IPS-NIHi7 (cell line): ENCODE measurements at regions not wholly inside any gene's neighbourhood (a gene's known extent, or its start where the extent isn't known, plus 50 kb on each side); places are given as distances from the start of the nearest gene placed in this dataset.

Source experiments
- DNase-seq: peaks from one replicate; pipeline ENCODE4 v3.0.0; 2012; ENCODE audit warnings: mixed read lengths; ENCODE audit errors: extremely low spot score

DNA sequence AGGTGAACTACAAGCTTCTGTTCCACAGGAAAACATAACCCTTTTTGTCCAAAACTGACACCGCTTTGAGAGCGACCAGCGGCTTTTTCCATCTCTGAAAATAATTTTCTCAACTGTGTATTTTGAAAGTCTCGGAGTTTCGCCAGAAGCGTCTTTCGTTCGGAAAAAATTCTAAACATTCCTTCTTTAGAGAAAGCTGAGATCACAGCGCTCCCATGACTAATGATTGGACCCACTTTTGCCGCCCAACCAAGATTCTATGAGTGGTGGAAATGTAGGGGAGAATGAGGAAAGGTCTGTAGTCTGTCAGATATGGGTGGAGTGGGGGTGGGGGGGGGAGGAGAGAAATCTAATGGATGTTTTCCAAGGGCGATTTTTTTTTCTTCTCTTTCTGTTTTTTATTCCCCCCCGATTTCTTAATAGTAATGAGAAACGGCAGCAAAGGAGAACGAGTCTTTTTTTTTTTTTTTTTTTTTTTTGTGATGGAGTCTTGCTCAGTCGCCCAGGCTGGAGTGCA lies 189.3 kb downstream of the TRIM27 start:
- DNase-seq: no peak

DNA sequence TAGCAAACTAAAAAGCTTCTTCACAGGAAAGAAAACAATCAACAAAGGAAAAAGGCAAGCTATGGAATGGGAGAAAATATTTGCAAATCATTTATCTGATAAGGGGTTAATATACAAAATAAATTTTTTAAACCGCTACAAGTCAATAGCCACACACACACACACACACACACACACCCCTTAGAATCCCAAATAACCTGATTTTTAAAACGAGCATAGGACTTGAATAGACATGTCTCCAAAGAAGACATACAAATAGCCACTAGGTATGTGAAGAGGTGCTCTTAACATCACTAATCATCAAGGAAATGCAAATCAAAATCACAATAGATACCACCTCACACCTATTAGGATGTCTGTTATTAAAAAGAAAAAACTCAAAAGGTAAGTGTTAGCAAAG lies 187.7 kb downstream of the TRIM27 start:
- DNase-seq: no peak

DNA sequence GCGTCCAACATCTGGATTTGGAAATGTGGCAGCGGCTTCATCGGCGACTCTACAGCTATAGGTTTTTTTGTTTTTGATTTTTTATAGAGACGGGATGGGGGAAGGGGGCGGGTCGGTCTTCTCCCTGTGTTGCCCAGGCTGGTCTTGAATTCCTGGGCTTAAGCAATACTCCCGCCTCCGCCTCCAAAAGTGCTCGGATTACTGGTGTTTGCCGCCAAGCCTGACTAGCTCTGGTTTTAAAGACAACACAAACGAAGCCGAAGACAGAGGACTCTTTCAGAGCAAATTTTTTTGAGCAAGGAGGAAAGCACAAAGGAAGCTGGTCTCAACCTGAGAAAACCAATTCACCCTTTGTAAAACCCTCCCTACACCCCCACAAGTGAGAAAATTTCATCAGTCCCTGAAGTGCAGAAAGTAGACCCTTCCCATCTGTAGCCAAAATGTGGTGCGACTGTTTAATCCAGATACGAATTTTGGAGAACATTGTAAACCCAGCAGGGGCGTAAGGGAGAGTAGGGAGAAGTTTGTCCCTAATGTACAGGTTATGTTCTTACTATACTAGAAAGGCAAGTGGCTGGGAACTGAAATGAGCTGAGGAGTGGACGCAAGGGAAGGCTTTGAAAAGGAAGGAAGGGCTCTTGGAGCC lies 185.9 kb downstream of the TRIM27 start:
- no peak for DNase-seq

DNA sequence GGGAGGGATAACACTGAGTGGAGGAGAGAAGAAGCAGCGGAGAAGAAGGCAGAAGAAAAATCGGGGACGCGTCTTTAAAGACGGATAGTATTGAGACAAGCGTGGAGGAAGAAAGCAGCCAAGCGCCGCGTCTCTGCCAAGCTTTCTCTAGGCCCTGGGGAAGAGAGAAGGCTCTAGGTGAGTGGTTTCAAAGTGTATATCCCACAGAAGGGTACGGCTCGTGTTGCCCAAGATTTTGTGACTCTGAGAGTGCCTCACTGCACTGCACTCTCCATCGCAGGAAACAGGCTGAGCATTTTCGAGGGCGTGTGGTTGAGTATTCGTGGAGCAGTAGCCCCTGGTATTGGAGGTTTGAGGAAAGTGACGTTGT lies 185.4 kb downstream of the TRIM27 start:
- no peak for DNase-seq

DNA sequence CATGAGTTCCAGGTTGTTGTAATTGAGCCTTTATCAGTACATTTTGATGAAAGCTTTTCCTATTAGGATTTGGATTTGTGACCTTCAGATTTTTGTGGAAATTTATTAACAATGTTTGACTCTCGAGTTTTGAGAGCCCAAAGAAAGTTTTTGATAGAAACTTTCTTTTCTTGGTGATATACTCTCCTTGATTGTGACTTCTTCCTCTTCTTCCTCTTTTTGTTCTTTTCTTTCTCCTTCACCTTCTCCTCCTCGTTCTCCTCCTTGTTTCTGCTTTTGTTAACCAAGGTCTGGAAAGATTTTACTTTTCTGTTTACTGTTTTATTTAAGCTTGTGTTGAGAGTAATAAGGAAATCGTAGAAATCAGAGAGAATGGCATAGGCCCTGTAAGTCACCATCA lies 182.4 kb downstream of the TRIM27 start:
- no peak for DNase-seq

DNA sequence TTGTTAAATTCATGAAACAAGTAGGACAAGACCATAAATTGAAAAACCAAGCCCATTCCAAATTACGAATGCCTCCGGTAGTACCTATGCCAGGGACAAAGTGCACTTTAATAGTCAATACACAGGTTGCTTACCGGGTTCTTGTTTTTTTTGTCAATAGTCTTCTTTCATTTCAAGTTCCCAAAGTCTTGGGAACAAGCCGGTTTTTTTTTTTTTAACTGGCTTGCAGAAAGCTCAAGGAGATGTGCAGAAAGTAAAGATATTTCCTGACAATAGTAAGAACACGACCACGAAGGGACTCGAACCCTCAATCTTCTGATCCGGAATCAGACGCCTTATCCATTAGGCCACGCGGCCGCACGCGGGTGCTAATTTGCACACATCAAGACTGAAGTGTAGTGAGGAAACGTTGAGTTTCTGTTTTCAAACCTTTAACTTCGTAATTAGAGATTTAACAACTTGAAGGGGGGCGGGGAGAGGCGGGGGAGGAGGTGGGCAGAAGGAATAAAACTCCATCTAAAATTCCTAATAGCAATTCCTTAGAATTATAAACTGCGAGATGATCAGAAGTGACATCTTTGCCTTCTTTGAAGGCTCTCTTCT lies 181.0 kb downstream of the TRIM27 start:
- DNase-seq: no peak

DNA sequence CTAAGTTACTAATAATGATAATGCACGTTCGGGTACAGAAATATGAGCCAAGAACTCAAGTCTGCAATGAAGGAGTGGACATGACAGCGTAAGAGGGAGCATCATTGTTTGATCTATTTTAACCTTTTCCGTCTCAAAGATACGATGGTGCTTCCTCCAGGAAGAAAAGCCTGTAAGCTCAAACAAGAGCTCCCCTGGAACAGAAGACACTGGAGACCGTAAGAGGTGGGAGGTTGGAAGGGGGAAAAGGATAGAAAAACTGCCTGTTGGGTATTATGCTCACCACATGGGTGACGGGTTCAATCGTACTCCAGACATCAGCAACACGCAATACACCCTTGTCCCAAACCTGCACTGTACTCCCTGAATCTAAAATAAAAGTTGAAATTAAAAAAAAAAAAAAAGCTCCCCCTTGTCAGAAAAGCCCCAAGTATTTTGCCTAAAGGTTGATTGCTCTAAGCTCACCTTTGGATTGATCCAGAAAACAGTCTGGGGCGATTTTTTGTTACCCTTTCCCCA lies 180.5 kb downstream of the TRIM27 start:
- no peak for DNase-seq

DNA sequence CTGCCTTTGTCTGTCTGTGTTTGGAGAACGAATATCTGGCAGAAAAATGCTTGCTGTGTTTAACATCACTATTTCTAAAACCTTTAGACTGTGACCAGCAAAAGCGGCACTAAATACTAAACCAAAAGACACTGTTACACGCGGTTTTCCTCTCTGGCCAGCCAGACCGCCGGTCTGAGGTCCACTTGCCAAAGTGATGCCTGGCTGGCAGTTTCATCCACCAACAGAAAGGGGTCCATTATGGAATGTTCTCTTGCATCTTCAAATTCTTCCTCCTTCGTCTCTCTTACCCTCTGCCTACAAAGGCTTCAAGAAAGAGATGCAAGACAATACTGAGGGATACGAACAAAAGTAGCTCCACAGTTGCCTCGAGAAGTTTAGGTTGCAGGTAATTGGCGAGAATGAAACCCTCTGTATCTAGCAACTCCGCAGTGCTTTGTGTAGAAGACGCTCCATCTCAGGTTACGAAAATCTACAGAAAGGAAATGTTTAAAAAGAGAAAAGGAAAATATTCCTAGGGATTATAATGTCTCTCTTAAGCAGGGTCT lies 176.6 kb downstream of the TRIM27 start:
- DNase-seq: no peak

DNA sequence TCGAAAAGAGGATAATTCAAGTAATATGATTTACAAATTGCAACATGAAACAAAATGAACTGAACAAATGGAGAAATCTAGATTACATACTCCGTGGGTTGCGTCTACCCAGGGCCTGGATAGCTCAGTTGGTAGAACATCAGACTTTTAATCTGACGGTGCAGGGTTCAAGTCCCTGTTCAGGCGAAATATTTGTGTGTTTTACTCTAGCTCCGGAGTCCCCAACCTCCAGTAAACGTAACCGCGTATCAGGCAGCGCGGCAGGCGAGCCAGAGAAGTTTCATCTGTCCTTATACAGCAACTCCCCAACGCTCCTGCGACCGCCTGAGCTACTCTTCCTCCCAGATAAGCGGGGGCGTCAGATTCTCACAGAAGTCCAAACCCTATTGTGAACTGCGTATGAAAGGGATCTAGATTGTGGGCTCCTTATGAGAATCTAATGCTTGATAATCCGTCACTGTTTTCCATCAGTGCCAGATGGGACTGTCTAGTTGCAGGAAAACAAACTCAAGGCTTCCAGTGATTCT lies 176.1 kb downstream of the TRIM27 start:
- peak; percentile 60 for DNase-seq

DNA sequence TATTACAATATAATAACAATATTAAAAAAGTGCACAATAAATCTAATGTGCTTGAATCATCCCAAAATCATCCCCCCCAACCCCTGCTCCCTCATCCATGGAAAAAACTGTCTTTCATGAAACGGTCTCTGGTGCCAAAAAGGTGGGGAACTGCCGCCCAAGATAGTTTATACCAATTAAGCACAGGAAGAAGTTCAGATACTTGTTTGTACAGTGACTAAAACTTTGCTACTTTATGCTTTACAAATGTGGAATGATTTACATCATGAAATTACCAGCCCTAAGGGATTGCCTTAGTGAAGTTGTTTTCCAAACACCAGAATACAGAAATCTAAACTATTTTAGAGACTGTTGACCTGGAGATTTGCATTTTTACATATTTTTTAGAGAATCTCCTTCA lies 175.6 kb downstream of the TRIM27 start:
- DNase-seq: no peak

DNA sequence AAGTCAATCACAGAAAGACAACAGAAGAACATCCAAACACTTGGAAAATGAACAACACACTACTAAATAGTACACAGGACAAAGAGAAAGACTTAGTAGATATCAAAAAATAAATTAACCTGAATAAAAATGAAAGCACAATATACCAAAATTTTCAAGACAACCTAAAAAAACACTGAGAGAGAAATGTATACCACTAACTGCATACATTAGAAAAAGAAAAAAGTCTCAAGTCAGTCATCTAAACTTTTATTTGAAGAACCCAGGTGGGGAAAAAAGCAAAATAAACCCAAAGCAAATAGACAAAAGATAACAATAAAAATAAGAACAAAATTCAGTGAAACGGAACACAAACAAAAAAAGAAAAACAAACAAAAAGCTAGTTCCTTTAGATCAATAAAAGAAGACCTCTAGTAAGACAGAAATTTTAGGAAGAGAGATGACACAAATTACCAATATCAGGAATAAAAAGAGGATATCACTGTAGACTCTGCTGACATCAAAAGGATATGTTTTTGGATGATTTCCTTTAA lies 172.8 kb downstream of the TRIM27 start:
- DNase-seq: no peak

DNA sequence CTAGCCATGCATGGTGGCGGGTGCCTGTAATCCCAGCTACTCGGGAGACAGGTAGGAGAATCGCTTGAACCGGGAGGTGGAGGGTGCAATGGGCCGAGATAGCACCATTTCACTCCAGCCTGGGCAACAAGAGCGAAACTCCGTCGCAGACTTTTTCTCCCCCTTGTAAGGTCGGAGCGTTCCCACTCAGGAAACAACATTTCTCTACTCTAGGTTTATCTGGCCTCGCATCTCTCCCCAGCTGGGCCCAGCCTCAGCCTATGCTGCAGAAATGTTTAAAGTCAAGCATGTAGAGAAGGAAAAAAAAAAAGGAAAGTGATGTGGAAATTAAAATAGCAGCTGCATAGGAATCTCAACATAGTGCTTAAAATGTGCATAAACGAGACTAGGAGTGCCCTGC lies 172.3 kb downstream of the TRIM27 start:
- DNase-seq: no peak

DNA sequence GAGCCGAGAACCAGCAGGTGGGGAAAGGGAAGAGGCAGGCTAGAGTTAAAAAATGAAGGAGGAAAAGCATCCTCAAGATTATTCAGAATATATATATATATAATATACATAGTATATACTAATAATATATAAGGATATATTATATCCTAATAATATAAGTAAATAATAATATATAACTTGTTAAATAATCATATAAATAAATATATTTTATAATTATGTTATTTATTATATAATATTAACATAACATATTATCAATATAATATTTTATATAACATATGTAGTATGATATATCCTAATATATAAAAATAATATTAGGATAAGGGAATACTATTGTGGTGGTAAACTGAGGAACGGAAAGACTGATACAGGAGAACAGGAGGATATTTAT lies 171.8 kb downstream of the TRIM27 start:
- no peak for DNase-seq

DNA sequence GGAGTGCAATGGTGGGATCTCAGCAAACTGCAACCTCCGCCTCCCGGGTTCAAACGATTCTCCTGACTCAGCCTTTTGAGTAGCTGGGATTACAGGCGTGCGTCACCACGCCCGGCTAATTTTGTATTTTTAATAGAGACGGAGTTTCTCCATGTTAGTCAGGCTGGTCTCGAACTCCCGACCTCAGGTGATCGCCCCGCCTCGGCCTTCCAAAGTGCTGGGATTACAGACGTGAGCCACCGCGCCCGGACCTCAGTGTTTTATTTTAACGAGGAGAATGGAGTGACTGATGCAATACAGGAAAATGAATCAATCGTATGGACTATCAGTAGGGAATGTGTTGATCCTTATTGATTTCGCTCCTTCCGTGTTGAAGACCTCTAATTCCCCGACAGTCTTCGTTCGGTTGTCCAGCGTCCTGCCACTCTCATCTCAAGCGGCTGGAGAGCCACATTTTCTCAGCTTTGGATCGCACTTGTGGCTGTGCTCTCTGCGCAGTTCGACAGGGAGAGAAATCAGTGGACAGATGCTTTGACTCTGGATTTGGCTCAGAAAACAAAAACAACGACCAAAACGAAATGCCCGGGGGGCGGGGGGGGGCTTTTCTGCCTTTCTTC lies 166.2 kb downstream of the TRIM27 start:
- no peak for DNase-seq

DNA sequence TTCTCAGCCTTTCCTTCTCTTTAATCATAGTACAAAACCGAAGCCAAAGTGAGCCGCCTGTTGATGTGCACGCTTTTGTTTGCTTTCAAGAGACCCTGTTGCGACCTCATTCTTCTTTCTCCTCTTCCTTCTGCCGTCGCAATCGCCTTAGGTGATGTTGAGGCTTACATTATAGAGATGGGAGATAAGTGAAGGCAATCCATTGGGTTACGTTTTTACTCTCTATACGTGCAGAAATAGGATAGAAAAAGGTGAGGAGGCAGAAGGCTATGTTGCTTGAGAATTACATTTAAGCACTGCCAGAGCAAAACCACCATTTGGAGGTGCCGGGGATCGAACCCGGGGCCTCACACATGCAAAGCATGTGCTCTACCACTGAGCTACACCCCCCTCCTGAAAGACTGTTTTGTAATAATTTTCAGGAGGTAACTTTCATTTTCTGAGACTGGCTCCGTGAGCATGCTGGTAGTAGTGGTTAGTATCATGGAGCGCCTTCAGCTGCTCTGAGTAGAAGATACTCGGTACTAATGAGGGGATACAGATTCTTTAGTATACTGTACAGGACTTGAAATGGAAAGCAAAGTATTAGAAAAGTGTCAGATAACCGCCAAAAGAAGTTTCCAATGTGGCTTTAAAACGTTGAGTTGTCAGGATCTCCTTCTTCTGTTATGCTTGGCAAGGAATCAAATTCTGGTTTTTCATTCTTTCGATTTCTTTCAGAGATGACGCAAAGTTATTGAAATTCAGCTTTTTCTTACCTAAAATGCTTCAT lies 165.6 kb downstream of the TRIM27 start:
- DNase-seq: no peak

DNA sequence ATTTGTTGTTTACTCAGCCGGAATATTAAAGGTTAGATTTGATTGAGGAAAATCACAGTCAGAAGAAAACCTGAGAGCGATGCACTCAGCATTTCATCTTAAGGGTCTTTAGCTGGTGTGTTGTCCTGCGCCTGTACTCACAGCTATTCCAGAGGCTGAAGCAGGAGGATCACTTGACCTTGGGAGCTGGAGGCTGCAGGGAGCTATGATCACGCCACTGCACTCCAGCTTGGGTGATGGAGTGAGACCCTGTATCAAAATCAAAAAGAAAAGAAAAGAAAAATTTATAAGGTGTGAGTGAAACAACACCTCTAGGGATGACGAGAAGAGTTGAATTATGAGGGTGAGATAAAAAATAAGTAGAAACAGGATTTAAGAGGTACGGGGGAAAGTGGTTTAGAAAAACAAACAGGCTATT lies 165.0 kb downstream of the TRIM27 start:
- no peak for DNase-seq

DNA sequence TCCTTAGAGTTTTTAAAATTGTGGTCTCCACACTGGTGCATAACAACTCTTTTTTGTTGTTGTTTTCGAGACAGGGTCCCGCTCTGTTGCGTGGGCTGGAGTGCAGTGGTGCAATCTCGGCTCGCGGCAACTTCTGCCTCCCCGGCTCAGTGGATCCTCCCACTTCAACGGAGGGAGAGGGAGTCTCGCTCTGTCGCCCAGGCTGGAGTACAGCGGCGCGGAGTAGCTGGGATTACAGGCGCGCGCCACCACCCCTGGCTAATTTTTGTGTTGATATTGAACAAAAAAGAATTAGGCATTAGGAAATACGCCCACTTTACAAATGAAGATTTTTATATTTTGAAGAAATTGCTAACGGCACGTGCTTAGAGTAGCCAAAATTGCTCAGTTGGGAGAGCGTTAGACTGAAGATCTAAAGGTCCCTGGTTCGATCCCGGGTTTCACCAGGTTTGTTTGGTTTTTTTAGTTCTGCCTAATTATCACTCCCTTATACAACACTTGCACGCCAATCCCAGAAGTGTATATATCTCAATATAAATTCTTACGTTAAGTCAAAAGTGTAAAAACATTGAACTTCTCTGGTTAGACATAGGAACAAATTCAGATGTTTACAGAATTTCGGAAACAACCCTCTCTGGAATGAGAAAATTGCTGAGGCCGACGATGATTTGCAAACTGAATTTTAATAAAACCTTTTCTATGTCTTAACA lies 159.6 kb downstream of the TRIM27 start:
- DNase-seq: no peak

DNA sequence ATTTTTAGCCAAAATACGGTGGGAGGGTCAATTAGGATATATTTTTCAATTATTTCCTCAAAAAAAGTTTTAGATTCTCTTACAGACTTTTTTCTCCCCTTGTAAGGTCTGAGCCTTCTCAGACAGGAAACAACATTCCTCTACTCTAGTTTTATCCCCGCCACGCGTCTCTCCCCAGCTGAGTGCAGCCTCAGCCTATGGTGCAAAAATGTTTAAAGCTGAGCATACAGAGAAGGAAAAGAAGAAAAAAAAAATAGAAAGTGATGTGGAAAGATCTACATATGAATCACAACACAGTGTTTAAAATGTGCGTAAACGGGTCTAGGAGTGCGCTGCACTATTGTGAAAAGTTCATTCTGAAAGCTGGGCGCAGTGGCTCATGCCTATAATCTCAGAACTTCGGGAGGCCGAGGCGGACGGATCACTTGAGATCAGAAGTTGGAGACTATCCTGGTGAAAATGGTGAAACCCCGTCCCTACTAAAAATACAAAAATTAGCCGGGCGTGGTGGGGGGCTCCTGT lies 159.0 kb downstream of the TRIM27 start:
- DNase-seq: no peak

DNA sequence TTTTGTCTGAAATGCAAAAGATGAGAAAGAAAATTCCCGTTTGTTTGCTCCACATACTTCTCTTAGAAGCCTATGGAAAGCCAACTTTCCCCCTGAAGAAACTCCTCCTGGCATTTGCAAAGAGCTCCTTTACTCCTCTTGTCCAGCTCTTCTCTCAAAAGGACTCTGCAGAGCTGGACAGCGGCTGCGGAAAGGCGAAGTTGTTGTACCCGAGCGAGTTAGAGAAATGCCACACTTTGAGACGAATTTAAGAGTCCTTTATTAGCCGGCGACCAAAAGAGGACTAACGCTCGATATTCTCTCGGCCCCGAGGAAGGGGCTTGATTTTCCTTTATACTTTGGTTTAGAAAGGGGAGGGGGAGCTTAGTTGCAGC lies 157.8 kb downstream of the TRIM27 start:
- no peak for DNase-seq

DNA sequence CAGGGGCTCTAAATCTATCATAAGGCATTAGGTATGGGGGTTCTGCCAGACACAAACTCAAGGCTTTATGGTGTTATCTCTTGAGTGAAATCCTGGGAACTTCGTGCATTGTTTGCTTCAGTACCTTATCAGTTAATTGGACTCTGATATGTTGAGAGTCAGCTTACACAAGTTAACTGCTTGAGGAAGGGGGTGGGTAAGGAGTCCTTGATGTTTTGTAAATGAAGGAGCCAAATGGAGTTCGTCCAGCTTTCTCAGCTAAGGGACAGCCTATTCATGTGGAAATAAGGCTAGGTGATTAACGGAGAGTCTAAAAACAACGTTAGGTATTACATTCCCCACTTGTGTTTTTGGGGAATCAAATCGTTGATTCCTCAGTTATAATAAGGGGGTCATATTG lies 157.4 kb downstream of the TRIM27 start:
- DNase-seq: no peak

DNA sequence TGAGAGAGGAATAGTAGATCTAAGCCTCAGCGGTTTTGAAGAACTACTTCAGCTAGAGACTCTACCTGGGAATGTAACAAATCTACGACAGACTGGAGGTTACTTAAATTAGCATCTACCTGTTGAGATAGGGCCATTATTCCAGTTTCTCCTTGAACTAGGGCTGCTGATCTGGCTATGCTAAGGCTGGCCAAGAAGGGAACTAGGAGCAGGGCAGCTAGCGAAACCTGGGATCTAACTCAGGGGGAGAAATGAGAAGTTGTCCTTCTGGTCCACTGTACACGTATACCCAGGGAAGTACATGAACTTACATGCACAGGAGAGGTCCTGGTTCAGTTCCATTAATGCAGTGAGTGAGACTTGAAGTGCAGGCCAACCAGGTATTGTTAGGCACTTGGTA lies 156.7 kb downstream of the TRIM27 start:
- no peak for DNase-seq
